ENCODE measurements at regions not wholly inside any gene's neighbourhood (a gene's known extent, or its start where the extent isn't known, plus 50 kb on each side); places are given as distances from the start of the nearest gene placed in this dataset.
A peak's percentile ranks its signal among the peaks of the same experiment; 100 is the strongest.
"Not testable (repeated sequence)": the region's sequence is repeated elsewhere in the genome, so short reads cannot be mapped to it uniquely, and the experiment has no call there.

DNA sequence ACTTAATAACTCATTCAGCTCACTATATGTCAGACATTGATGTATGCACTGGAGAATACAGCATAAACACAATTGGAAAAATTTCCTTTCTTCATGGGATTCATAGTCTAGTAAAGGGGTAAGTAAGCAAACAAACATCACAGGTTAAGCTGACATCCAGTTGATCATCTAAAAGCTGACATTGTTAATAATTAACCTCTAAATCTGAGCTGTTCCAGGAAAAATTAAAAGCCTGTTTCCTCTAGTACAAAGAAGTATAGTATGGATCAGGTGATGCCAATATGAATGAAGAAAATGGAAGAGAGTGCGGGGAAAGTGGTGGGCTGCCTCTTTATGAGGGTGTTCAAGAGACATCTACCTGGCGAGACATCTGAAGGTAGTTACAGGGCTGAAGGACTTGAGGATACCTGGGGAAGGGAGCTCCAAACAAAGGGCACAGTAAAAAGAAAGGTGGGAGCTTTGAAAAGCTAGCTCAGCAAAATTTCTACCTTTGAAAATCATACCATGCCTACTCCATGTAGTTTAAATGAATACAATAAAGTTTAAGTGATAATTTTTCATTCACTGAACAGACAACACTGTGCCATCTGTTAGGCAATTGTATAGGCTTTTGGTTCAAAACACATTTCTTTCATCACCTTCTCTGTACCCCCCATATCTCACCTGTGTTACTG lies 619.3 kb downstream of the TRIB2 start:
- no peak for DNase-seq (ENCODE audit: low spot score)

GRCh38 chr2:13351068-13351467 lies 634.3 kb downstream of the TRIB2 start:
- FAIRE-seq = no peak
- DNase-seq (ENCODE audit: low spot score) = no peak

More for the DNA sequence above, 619.3 kb downstream of the TRIB2 start:
- no peak for FAIRE-seq

GRCh38 chr2:13353083-13353482 lies 636.3 kb downstream of the TRIB2 start:
- no peak for DNase-seq (ENCODE audit: low spot score)
- FAIRE-seq = no peak

DNA sequence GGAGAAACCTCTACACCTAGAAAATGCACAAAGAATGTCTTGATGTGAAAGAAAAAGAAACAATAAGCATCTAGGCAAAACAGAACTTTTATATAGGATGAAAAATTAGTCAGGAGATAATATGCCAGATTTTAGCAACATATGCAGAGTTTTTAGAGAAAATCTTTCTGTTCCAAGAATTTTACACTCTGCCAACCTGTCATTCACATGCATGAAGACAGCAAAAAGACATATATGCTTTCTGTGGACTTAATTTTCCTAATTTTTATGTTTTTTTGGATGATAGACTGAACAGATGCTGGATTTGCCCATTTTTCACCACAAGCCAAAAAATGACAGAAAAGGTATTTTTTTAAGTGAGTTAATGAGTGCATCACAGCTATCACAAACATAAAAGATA lies 637.3 kb downstream of the TRIB2 start:
- FAIRE-seq = no peak
- DNase-seq (ENCODE audit: low spot score) = no peak

- FAIRE-seq; DNase-seq (ENCODE audit: low spot score): not testable (repeated sequence)
These were observed 665.2 kb downstream of the TRIB2 start for GRCh38 chr2:13381928-13382327.

GRCh38 chr2:13389172-13389571 lies 672.4 kb downstream of the TRIB2 start:
- DNase-seq (ENCODE audit: low spot score); FAIRE-seq: not testable (repeated sequence)

GRCh38 chr2:13390676-13391075 lies 673.9 kb downstream of the TRIB2 start:
- no peak for DNase-seq (ENCODE audit: low spot score)
- no peak for FAIRE-seq

DNA sequence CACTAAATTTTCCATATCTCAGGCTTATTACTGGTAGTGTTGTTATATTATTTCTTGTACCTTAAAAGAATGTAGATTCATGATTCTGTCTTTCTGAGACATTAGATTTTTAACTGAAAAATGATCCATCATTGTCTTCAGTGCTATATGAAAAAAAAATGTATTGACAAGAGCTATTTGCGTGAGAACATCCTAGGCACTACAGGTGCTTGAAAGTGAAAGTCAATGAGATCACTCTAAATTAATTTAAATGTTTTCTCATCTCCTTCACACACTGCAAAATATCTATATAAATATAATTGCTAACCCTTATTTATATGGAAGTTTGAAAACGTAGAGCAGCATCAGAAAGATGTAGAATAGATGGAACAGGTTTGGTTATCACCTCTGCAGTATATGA lies 684.6 kb downstream of the TRIB2 start:
- FAIRE-seq (no peak), DNase-seq (ENCODE audit: low spot score) (no peak)

DNA sequence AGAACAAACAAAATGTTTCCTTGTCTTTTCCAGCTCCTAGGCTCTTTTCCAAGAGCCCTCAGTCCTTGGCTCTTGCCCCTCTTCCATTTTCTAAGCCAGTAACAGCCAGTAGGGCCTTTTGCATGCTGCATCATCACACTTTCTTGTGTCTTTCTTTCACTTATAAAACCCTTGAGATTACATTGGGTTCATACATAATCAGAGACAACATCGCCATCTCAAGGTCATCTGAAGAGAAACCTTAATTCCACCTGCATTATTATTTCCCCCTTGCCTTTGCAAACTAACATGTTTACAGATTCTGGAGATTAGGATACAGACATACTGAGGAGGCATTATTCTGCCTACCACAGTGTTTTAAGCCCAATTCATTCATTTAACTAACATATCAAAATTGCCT lies 697.3 kb downstream of the TRIB2 start:
- DNase-seq (ENCODE audit: low spot score) = no peak
- no peak for FAIRE-seq

- FAIRE-seq = no peak
- no peak for DNase-seq (ENCODE audit: low spot score)
These were observed 698.2 kb downstream of the TRIB2 start for GRCh38 chr2:13414897-13415296.

- FAIRE-seq = no peak
These were observed 717.2 kb downstream of the TRIB2 start for GRCh38 chr2:13433954-13434353.

GRCh38 chr2:13443554-13444261 lies 727.0 kb downstream of the TRIB2 start:
- not testable (repeated sequence) for DNase-seq (ENCODE audit: low spot score); FAIRE-seq

More at GRCh38 chr2:13433954-13434353, 717.2 kb downstream of the TRIB2 start:
- DNase-seq (ENCODE audit: low spot score) = no peak

DNA sequence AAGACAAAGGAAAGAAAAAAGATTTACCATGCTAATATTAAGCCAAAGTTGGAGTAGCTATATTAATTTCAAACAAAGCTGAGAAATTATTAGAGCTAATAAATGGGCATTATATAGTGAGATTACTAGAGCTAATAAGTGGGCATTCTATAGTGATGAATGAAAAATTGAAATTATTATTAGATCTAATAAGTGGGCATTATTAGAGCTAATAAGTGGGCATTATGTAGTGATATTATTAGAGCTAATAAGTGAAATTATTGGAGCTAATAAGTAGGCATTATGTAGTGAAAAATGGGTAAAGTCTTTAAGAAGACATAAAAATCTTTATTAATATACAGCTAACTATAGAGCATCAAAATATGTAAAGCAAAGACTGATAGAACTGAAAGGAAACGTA lies 745.7 kb downstream of the TRIB2 start:
- FAIRE-seq (no peak), DNase-seq (ENCODE audit: low spot score) (no peak)

DNA sequence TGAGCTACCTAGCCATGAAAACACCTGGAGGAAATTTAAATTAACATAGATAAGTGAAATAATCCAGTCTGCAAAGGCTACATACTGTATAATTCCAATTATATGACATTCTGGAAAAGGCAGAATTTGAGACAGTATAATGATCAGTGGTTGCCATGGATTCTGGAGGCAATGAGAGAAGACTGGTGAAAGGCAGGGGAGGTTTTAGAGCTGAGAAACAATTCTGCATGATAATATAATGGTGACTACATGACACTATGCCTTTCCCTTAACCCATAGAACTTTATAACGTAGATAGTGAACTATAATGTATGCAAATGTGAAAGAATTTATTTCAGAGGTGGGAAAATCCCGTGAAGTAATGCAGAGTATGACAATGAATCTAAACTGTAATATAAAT lies 749.3 kb downstream of the TRIB2 start:
- FAIRE-seq (no peak), DNase-seq (ENCODE audit: low spot score) (no peak)

DNA sequence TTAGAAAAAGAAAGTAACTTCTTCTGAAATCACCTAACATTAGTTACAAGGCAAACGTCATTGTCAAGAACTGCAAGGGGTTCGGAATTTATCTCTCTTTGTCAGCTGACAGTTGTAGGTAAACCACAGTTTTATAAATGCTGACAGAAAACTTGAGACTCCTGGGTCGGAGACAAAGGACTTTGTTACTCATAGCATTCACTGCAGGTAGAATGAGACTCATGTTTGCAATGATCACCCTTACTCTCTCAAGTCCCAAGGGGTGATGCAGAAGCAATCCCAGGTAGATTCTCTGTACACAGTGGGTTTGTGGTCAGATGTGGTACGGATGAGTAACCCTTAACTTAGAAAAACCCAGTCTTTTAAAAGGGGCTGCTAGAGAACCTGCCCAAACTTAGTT lies 757.8 kb downstream of the TRIB2 start:
- FAIRE-seq = no peak
- peak; percentile 5 for DNase-seq (ENCODE audit: low spot score)

DNA sequence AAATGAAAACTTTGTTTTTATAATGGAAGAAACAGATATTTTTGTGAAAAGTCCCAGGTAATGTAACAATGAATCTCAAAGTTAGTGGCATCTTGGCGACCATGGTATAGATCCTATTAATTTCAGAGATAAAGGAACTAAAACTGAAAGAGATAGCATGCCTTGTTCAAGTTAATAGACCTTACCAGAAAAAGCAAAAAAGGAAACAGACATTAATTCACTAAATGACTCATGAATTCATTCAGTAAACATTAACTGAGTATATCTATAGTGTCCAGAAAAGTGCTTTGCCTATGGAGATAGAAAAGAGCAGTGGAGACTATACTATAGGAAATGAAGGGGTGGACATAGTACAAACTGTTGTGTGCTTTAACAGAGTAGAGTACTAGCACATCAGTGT lies 763.3 kb downstream of the TRIB2 start:
- no peak for DNase-seq (ENCODE audit: low spot score)

GRCh38 chr2:13481201-13481600 lies 764.5 kb downstream of the TRIB2 start:
- DNase-seq (ENCODE audit: low spot score) (no peak), FAIRE-seq (no peak)

More for the DNA sequence above, 763.3 kb downstream of the TRIB2 start:
- FAIRE-seq = no peak

DNA sequence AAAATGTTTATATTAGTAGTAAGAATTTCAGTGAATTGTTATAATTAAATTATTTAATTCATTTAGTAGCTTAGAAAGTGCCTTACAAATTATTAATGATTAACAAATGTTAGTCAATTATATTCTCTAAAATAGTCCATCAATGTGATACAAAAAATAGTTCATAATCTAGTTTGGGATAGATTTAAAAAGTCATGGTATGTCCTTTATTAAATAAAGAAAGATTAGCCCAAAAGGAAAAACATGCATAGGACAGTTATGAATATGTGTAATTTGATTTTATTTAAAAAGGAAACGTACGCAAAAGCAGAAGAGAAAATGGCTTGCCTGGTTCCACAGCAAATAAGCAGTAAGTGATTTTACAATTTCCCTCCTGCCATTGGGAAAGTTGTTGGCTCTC lies 768.5 kb downstream of the TRIB2 start:
- no peak for DNase-seq (ENCODE audit: low spot score)
- FAIRE-seq = no peak

- FAIRE-seq (no peak), DNase-seq (ENCODE audit: low spot score) (no peak)
These were observed 772.2 kb downstream of the TRIB2 start for GRCh38 chr2:13488965-13489364.

DNA sequence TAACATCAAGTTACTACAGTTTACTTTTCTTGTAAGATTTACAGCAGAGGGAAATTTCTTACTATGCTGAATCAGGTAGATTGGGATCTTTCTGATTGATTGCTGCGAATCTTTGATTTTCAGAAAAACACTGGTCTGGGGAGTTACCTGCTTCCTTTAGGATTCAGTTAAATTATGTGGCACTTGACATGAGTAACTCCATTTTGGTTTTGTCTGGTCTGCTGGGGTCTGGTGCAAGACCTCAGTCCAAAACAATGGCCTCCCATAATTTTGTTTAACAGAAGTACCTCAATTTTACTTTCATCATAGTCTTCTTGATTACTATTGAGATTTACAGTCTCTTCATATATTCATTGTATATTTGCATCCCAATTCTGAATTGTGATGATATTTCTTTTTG lies 775.5 kb downstream of the TRIB2 start:
- FAIRE-seq = no peak
- no peak for DNase-seq (ENCODE audit: low spot score)

- FAIRE-seq (no peak), DNase-seq (ENCODE audit: low spot score) (no peak)
These were observed 778.3 kb downstream of the TRIB2 start for GRCh38 chr2:13495051-13495450.

GRCh38 chr2:13504808-13505207 lies 788.1 kb downstream of the TRIB2 start:
- DNase-seq (ENCODE audit: low spot score) (no peak), FAIRE-seq (no peak)

DNA sequence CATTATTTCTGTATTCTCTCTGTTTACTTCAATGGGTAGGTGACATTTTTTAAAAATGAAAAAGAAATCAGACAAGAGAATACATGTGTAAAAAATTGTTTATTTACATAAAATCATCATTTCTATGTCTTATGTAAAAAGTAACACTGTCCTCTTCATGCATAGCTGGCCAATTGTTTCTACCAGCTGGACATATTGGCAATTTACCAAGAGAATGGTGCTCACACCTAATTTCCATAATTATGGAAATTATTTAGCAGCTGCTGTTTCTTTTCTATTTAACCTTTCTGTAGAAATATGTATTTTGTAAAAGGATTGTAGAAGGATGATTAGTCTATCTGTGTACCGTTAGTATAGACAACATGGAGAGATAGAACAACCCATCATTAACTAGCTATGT lies 791.9 kb downstream of the TRIB2 start:
- FAIRE-seq = no peak
- no peak for DNase-seq (ENCODE audit: low spot score)

All from urothelium cell line (cell line).